ENCODE measurements at regions not wholly inside any gene's neighbourhood (a gene's known extent, or its start where the extent isn't known, plus 50 kb on each side); places are given as distances from the start of the nearest gene placed in this dataset.

DNA sequence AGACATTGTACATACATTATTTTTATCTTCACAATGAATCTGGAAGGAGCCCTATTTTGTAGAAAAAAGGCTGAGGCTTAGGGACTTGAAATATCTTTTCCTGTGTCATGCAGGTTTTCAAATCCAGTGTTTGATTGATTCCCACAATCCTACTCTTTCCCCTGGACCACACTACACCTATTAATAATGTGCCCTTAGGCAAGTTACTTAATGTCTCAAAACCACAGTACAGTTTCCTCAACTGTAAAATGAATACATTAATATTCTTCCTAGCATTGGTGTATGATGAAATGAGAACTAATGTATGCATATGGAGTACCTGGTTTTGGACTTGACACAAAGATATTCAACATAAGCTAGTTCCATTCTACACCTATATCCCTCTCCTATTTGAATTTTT is 313.3 kb upstream of the SP8 start:
- TF ChIP-seq ZNF274 (IDR thresholded peaks at IDR 0.05; ENCODE audit: low read depth, low read length) (no peak), YY1 (IDR thresholded peaks at IDR 0.05; ENCODE audit: insufficient read depth, insufficient read length) (no peak), SUZ12 (IDR thresholded peaks at IDR 0.05; ENCODE audit: extremely low read depth, insufficient read depth, insufficient read length) (no peak)
